Activated naive CD8-positive, alpha-beta T cell treated with anti-CD3 and anti-CD28 coated beads, Interleukin-2, amount 10 ng/mL, durations not matched to agents 7 days and 5 days (primary cell): ENCODE measurements at regions not wholly inside any gene's neighbourhood (a gene's known extent, or its start where the extent isn't known, plus 50 kb on each side); places are given as distances from the start of the nearest gene placed in this dataset.

ENCODE experiments used
- ATAC-seq: fragments of 150-1000 bp; cut with Tn5 transposase; one replicate; pipeline ENCODE4 v1.10.0; 2021; ENCODE audit warnings: low read depth, moderate library complexity
- POLR2A ChIA-PET: fragments of 350-600 bp; sonication (Branson Sonifier 250); formaldehyde crosslinking; loops from one replicate; lab custom pipeline; 2021; ENCODE audit warnings: antibody characterized with exemption; lab: Charles Lee
- DNase-seq: peaks from one replicate; pipeline ENCODE4 v3.0.0; 2021
- H3K27ac Mint-ChIP-seq: one replicate; pipeline ENCODE4 v1.8.0; 2022; ENCODE audit warnings: mild to moderate bottlenecking, mixed read lengths
- H3K27me3 Mint-ChIP-seq: one replicate; pipeline ENCODE4 v1.8.0; 2022; ENCODE audit warnings: mild to moderate bottlenecking, moderate library complexity, mixed read lengths
- H3K36me3 Mint-ChIP-seq: one replicate; pipeline ENCODE4 v1.8.0; 2021; ENCODE audit warnings: mild to moderate bottlenecking, mixed read lengths
- H3K4me1 Mint-ChIP-seq: one replicate; pipeline ENCODE4 v1.8.0; 2021; ENCODE audit warnings: mixed read lengths
- H3K4me3 Mint-ChIP-seq: one replicate; pipeline ENCODE4 v1.8.0; 2022; ENCODE audit warnings: mild to moderate bottlenecking, moderate library complexity, mixed read lengths
- H3K9me3 Mint-ChIP-seq: one replicate; pipeline ENCODE4 v1.8.0; 2021; ENCODE audit warnings: mixed read lengths

GRCh38 chr22:34326901-34327300, 406.6 kb upstream of the LARGE1 start:
- H3K36me3 Mint-ChIP-seq, result no peaks in the 10 kb centered on the region
- H3K4me1 Mint-ChIP-seq, result no peaks in the 10 kb centered on the region
- H3K27me3 Mint-ChIP-seq, result no peaks in the 10 kb centered on the region
- H3K27ac Mint-ChIP-seq, result no peak overlapping the region
- DNase-seq, result no peak
- H3K4me3 Mint-ChIP-seq, result no peak overlapping the region
- H3K9me3 Mint-ChIP-seq, result peaks cover 3% of the 10 kb centered on the region
- no peak for ATAC-seq
- POLR2A ChIA-PET, result no interaction called here

- Mint-ChIP-seq H3K9me3 (peaks cover 7% of the 10 kb centered on the region), H3K4me1 (no peaks in the 10 kb centered on the region), H3K36me3 (no peaks in the 10 kb centered on the region), H3K27ac (no peak overlapping the region), H3K27me3 (no peaks in the 10 kb centered on the region), H3K4me3 (no peak overlapping the region)
- no peak for DNase-seq
- no peak for ATAC-seq
- POLR2A ChIA-PET, result no interaction called here
Observed at GRCh38 chr22:34330432-34330831, 410.2 kb upstream of the LARGE1 start.

DNA sequence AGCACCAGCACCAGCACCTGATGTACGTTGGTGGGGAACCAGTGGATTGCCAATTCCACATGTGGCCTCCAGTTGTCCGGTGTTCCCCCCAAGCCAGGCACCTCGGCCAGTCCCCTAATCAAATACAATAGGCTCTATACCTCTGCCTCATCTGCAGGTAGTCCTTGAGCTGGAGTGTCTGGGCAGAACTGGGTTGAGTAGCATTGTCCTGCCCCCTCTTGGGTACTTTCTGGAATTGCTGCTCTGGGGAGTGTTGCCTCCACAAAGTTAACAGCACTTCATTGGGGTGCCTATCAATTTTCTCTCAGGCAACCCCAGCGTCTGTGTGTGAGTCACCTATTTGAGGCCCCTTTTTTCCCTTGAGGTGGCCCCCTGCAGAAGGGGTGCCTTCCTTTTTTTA, 413.0 kb upstream of the LARGE1 start:
- Mint-ChIP-seq H3K27me3 (no peaks in the 10 kb centered on the region), H3K4me1 (no peaks in the 10 kb centered on the region), H3K4me3 (no peak overlapping the region), H3K36me3 (no peaks in the 10 kb centered on the region), H3K27ac (no peak overlapping the region), H3K9me3 (peaks cover 15% of the 10 kb centered on the region)
- ATAC-seq (no peak), DNase-seq (no peak)
- POLR2A ChIA-PET, result no interaction called here

- Mint-ChIP-seq H3K27ac (no peak overlapping the region), H3K9me3 (peaks cover 17% of the 10 kb centered on the region), H3K4me3 (no peak overlapping the region), H3K4me1 (no peaks in the 10 kb centered on the region), H3K27me3 (no peaks in the 10 kb centered on the region), H3K36me3 (no peaks in the 10 kb centered on the region)
- POLR2A ChIA-PET, result no interaction called here
- DNase-seq (no peak), ATAC-seq (no peak)
Observed at GRCh38 chr22:34334893-34335292, 414.6 kb upstream of the LARGE1 start.

DNA sequence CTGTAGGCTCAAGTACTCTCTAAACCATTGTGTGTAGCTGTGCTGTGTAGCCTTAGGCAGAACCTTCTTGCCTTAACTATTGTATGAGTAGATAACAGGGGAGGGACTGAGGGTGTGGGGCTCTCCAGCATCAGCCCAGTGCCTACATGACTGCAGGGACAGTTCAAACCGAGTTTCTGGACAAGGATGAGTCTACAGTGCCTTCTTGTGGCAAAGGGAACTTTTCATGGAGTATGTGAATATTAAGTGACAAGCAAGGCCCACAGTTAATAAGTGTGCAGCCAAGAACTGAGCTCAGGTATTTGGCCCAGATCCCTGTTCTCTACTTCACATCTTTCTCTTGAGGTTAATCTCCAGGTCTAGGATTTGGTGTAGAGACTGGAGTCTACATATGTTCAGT, 424.4 kb upstream of the LARGE1 start:
- no peaks in the 10 kb centered on the region for H3K36me3 Mint-ChIP-seq
- POLR2A ChIA-PET, result no interaction called here
- DNase-seq (no peak), ATAC-seq (no peak)
- H3K4me3 Mint-ChIP-seq, result no peak overlapping the region
- no peaks in the 10 kb centered on the region for H3K4me1 Mint-ChIP-seq
- no peaks in the 10 kb centered on the region for H3K9me3 Mint-ChIP-seq
- no peak overlapping the region for H3K27ac Mint-ChIP-seq
- H3K27me3 Mint-ChIP-seq, result no peaks in the 10 kb centered on the region

DNA sequence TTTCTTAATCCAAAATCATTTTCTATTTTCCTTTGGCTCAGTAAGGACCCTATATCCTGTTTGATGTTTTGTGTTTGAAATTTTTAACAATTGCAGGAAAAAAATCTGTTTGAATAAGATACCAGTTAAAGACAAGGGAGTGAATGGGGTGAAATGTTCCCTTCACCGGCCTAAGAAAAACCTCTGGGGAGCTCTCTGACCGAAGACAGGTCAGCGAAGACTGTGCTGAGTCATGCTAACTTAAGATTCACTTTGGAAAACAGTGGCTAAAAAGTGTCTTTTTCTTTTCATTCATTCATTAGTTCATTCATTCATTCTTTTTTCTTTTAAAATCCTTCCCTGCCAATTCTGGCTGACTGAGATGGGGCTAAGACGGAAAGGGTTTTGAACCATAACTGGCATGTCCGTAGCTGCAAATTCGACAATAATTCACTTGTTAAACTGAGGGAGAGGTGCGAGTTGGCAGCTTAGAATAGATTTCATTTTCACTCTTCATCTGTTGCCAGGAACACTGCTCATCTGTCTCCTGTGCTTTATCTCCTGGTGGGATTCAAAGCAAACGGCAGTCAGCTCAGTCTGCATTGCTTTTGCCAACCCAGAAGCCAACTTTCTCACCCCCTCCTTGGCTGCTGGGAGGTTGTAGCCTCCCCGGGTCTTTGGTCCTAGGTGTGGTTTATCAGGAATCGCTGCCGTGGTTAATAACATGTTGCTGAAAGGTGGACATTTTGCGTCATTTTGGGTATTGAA, 434.0 kb upstream of the LARGE1 start:
- no peaks in the 10 kb centered on the region for H3K9me3 Mint-ChIP-seq
- no peak overlapping the region for H3K4me3 Mint-ChIP-seq
- no peak for ATAC-seq
- H3K4me1 Mint-ChIP-seq, result no peaks in the 10 kb centered on the region
- POLR2A ChIA-PET, result no interaction called here
- H3K27ac Mint-ChIP-seq, result no peak overlapping the region
- H3K36me3 Mint-ChIP-seq, result no peaks in the 10 kb centered on the region
- H3K27me3 Mint-ChIP-seq, result no peaks in the 10 kb centered on the region
- no peak for DNase-seq

DNA sequence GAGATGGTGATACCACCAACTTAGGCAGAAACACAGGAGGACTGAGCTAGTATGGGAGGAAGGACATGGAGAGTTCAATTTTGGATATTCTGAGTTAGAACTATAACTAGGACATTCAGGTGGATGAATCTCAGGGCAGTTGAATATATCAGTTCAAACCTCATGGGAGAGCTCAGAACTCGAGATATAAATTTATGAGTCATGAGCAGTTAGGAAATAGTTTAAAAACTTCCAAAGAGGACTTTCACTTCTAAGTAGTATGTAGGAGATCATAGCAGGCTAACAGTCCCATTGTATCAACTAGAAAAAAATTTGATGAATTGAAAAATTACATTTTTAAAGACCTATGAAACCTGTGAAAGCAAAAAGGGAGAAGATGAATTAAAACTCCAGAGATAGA, 436.2 kb upstream of the LARGE1 start:
- POLR2A ChIA-PET, result no interaction called here
- Mint-ChIP-seq H3K36me3 (no peaks in the 10 kb centered on the region), H3K4me3 (no peak overlapping the region), H3K9me3 (no peaks in the 10 kb centered on the region), H3K27me3 (no peaks in the 10 kb centered on the region), H3K27ac (no peak overlapping the region), H3K4me1 (no peaks in the 10 kb centered on the region)
- DNase-seq (no peak), ATAC-seq (no peak)

DNA sequence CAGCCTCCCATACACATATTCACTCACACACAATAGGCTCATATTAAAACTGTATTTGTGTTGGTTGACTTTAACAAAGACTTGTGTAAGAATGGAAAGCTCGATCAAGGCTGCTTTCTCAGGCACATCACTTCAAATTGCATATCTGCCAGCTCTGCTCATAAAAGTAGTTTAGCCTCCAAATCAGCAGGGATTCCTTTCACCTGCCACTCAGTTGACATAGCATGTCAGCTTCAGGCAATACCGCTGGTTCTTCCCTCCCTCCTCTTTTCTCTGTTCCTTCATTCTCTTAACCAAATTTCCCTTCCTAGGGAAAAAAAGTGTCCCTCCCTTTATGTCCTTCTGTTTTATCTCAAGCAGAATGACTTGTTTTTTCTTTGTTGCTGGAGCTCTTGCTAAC, 450.4 kb upstream of the LARGE1 start:
- Mint-ChIP-seq H3K9me3 (peaks cover 6% of the 10 kb centered on the region), H3K4me1 (no peaks in the 10 kb centered on the region)

DNA sequence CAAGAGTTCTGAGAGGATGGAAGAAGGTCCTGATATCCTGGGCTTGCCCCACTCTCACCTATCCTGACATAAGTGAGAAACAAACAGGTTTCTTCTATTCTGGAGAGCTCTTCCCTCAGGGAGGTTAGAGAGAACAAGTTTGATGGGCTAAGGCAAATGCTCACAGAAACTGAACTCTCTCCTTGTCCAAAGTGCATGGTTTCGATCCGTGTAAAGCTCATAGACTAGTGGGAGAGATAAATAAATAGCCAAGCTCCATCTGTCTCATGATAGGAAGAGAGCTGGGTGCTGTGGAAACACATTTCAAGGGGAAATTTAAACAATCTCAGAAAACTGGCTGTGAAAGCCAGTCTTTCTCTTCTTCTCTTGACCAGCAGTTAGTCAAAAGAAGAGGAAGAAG, 459.5 kb upstream of the LARGE1 start:
- Mint-ChIP-seq H3K9me3 (no peaks in the 10 kb centered on the region), H3K36me3 (no peaks in the 10 kb centered on the region), H3K4me3 (no peak overlapping the region), H3K27ac (no peak overlapping the region), H3K27me3 (no peaks in the 10 kb centered on the region), H3K4me1 (no peaks in the 10 kb centered on the region)
- DNase-seq (no peak), ATAC-seq (no peak)
- POLR2A ChIA-PET, result no interaction called here

More for the DNA sequence above, 450.4 kb upstream of the LARGE1 start:
- Mint-ChIP-seq H3K27ac (no peak overlapping the region), H3K27me3 (peaks cover 3% of the 10 kb centered on the region), H3K4me3 (no peak overlapping the region), H3K36me3 (no peaks in the 10 kb centered on the region)
- no peak for DNase-seq
- no peak for ATAC-seq
- POLR2A ChIA-PET, result no interaction called here

DNA sequence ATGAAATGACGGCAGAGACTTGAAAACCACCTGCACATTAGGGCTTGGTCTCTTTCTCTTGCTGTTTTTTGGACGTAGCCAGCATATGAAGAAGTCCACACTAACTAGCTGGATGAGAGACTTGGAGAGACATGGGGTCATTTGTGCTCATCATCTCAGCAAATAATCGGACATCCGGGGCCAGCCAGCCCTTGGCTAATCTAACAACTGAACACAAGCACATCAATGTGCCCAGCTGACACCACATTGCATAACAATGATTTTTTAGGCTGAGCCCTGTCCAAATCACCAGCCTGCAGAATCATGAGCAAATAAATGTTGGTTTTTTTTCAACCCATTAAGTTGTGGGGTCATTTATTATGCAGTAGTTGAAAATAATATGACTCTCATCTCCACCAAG, 460.3 kb upstream of the LARGE1 start:
- POLR2A ChIA-PET, result no interaction called here
- Mint-ChIP-seq H3K9me3 (no peaks in the 10 kb centered on the region), H3K4me3 (no peak overlapping the region), H3K27ac (no peak overlapping the region), H3K36me3 (no peaks in the 10 kb centered on the region), H3K27me3 (no peaks in the 10 kb centered on the region), H3K4me1 (no peaks in the 10 kb centered on the region)
- no peak for DNase-seq
- no peak for ATAC-seq

DNA sequence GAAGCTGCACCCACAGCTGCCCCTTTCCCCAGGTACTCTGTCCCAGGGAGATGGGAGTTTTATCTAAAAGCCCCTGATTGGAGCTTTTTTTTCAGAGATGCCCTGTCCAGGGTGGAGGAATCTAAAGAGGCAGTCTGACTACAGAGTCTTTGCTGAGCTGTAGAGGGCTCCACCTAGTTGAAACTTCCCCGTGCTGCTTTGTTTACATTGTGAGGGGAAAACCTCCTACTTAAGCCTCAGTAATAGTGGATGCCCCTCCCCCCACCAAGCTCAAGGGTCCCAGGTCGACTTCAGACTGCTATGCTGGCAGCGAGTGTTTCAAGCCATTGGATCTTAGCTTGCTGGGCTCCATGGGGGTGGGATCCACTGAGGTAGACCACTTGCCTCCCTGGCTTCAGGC, 470.1 kb upstream of the LARGE1 start:
- Mint-ChIP-seq H3K4me1 (no peaks in the 10 kb centered on the region), H3K27me3 (no peaks in the 10 kb centered on the region), H3K27ac (no peak overlapping the region), H3K36me3 (no peaks in the 10 kb centered on the region), H3K9me3 (peaks cover 12% of the 10 kb centered on the region), H3K4me3 (no peak overlapping the region)
- POLR2A ChIA-PET, result no interaction called here
- no peak for DNase-seq
- no peak for ATAC-seq

- Mint-ChIP-seq H3K4me3 (no peak overlapping the region), H3K27me3 (no peaks in the 10 kb centered on the region), H3K27ac (no peak overlapping the region), H3K9me3 (peaks cover 7% of the 10 kb centered on the region), H3K36me3 (no peaks in the 10 kb centered on the region), H3K4me1 (no peaks in the 10 kb centered on the region)
- DNase-seq, result no peak
- POLR2A ChIA-PET, result no interaction called here
- no peak for ATAC-seq
Observed at GRCh38 chr22:34395370-34395769, 475.1 kb upstream of the LARGE1 start.

GRCh38 chr22:34403667-34404066, 483.4 kb upstream of the LARGE1 start:
- DNase-seq (no peak), ATAC-seq (no peak)
- H3K27ac Mint-ChIP-seq, result no peak overlapping the region
- H3K4me1 Mint-ChIP-seq, result no peaks in the 10 kb centered on the region
- H3K27me3 Mint-ChIP-seq, result no peaks in the 10 kb centered on the region
- no peaks in the 10 kb centered on the region for H3K36me3 Mint-ChIP-seq
- H3K9me3 Mint-ChIP-seq, result peaks cover 15% of the 10 kb centered on the region
- H3K4me3 Mint-ChIP-seq, result no peak overlapping the region
- POLR2A ChIA-PET, result no interaction called here

DNA sequence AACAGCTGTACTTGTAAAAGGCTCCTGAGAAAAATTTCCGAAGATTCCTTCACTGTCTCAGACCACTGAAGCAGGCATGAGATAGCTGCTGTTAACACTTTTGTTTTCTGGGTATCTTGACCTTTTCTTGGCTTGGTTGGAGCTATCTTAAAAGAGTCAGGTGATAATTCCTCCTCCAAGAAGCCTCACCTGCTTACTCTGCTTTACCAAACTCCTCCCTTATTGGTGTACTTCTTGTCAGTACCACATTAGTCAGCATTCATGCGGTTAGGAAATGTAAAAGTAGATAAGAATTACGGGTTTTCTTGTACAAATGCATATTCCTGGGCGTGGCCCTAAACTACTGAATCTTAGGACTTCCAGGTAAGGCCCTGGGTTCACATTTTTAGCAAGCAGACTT, 489.8 kb upstream of the LARGE1 start:
- Mint-ChIP-seq H3K4me3 (no peak overlapping the region), H3K27me3 (no peaks in the 10 kb centered on the region), H3K36me3 (no peaks in the 10 kb centered on the region), H3K27ac (no peak overlapping the region), H3K4me1 (no peaks in the 10 kb centered on the region), H3K9me3 (peaks cover 4% of the 10 kb centered on the region)
- DNase-seq (no peak), ATAC-seq (no peak)
- POLR2A ChIA-PET, result no interaction called here
